ENCODE measurements at regions not wholly inside any gene's neighbourhood (a gene's known extent, or its start where the extent isn't known, plus 50 kb on each side); places are given as distances from the start of the nearest gene placed in this dataset.
A peak's percentile ranks its signal among the peaks of the same experiment; 100 is the strongest.
"Not testable (repeated sequence)": the region's sequence is repeated elsewhere in the genome, so short reads cannot be mapped to it uniquely, and the experiment has no call there.

GRCh38 chr1:148371551-148371994 is 111.5 kb downstream of the PPIAL4G start:
- intact Hi-C loops (cut with micrococcal nuclease; ENCODE audit: unreplicated experiment); H3K4me2 ChIP-seq (ENCODE audit: low read depth, low read length); H3K9me3 ChIP-seq (ENCODE audit: low read length); BruUV-seq (replicated peaks); H3K79me2 ChIP-seq (ENCODE audit: insufficient read depth, low read length); H3K27ac ChIP-seq (ENCODE audit: extremely low read length, insufficient read depth, low read length); H3K4me3 ChIP-seq (replicated peaks in 1 of 3; ENCODE audit: insufficient read depth in 1 of 3, low read depth in 2 of 3, low read length in 3 of 3); H4K20me1 ChIP-seq (ENCODE audit: insufficient read depth, low read length); POLR2A ChIA-PET; H2AFZ ChIP-seq (ENCODE audit: low read length); H3K27me3 ChIP-seq (ENCODE audit: control insufficient read depth in 1 of 2, insufficient read depth in 2 of 2, low read length in 2 of 2); H3K36me3 ChIP-seq (replicated peaks in 1 of 2; ENCODE audit: control insufficient read depth in 1 of 2, insufficient read depth in 2 of 2, low read length in 2 of 2); H3K9ac ChIP-seq (ENCODE audit: insufficient read depth, low read depth, low read length); in situ Hi-C loops (cut with HindIII; ENCODE audit: extremely low pct_ligation_motif_present, low pct_unique_long_range_greater_than_20kb): not testable (repeated sequence)
- 8% methylated on average over 4 of the region's 4 CpGs for WGBS (ENCODE audit: low lambda C conversion rate)
- H3K4me1 ChIP-seq (ENCODE audit: insufficient read depth, low read length), result peaks cover 24% of the 10 kb centered on the region
- DNase-seq (ENCODE audit: low spot score) (peak; percentile 57), ATAC-seq (peak; percentile 94), FAIRE-seq (peak; percentile 44)
- peak; percentile 94 for TF ChIP-seq STAG1 (CRISPR knock-in tag; IDR thresholded peaks at IDR 0.05)
- TF ChIP-seq FOSL2 (CRISPR knock-in tag; IDR thresholded peaks at IDR 0.05), result peak; percentile 25; the same call in 1 of the 2 replicates
- TF ChIP-seq ZSCAN9 (CRISPR knock-in tag; IDR thresholded peaks at IDR 0.05; ENCODE audit: borderline replicate concordance), result peak; percentile 20; the same call in 1 of the 2 replicates
- 0 out of 2 replicates have a peak, but pooled peaks have one; percentile 25 for TF ChIP-seq ELF3 (CRISPR knock-in tag; IDR thresholded peaks at IDR 0.05)
- 0 out of 2 replicates have a peak, but pooled peaks have one; percentile 15 for TF ChIP-seq TBX2 (CRISPR knock-in tag; IDR thresholded peaks at IDR 0.05; ENCODE audit: borderline replicate concordance)
- TF ChIP-seq, protein P1, sequence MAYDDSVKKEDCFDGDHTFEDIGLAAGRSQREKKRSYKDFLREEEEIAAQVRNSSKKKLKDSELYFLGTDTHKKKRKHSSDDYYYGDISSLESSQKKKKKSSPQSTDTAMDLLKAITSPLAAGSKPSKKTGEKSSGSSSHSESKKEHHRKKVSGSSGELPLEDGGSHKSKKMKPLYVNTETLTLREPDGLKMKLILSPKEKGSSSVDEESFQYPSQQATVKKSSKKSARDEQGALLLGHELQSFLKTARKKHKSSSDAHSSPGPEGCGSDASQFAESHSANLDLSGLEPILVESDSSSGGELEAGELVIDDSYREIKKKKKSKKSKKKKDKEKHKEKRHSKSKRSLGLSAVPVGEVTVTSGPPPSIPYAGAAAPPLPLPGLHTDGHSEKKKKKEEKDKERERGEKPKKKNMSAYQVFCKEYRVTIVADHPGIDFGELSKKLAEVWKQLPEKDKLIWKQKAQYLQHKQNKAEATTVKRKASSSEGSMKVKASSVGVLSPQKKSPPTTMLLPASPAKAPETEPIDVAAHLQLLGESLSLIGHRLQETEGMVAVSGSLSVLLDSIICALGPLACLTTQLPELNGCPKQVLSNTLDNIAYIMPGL (CRISPR knock-in tag; IDR thresholded peaks at IDR 0.05; ENCODE audit: borderline replicate concordance in 1 of 2, low read depth in 1 of 2), result peak; percentile 35 to 38; a peak in 1 of 4 replicates
- peak; percentile 89 for TF ChIP-seq SMC3 (IDR thresholded peaks at IDR 0.05; ENCODE audit: low read length)
- TF ChIP-seq, protein P2, sequence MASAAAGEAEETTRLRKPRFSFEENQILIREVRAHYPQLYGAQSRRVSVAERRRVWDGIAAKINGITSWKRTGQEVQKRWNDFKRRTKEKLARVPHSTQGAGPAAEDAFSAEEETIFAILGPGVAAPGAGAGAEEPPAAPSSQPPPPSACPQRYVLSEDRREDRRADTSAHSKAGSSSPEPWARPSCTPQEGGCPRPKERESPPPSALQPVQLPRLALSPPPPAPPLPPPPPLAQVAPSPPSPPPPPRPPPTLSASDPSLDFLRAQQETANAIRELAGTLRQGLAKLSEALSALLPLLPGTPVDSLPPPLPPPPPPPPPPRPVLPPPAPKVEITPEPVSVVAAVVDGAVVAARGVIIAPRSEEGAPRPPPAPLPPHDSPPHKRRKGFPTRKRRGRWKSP (CRISPR knock-in tag; IDR thresholded peaks at IDR 0.05), result peak; percentile 38; the same call in 1 of the 2 replicates
- TF ChIP-seq CTCF (CRISPR knock-in tag; IDR thresholded peaks at IDR 0.05), result peak; percentile 88
- peak; percentile 88 for TF ChIP-seq RAD21 (CRISPR knock-in tag; IDR thresholded peaks at IDR 0.05)
- TF ChIP-seq RFX5 (IDR thresholded peaks at IDR 0.05; ENCODE audit: low read depth, low read length), result 0 out of 2 replicates have a peak, but pooled peaks have one; percentile 24
- CTCF ChIA-PET (ENCODE audit: low intra/inter-chr PET ratio, low total read pairs), result interaction anchor here (1.1 kb wide), 1 partner anchor 161 kb away, joined by 3 read pairs; no protein-coding TSS in a partner anchor

- H3K9ac ChIP-seq (ENCODE audit: insufficient read depth, low read depth, low read length); CTCF ChIA-PET (ENCODE audit: low intra/inter-chr PET ratio, low total read pairs); H3K9me3 ChIP-seq (ENCODE audit: low read length); BruUV-seq (replicated peaks); H3K79me2 ChIP-seq (ENCODE audit: insufficient read depth, low read length); H3K4me3 ChIP-seq (replicated peaks in 1 of 3; ENCODE audit: insufficient read depth in 1 of 3, low read depth in 2 of 3, low read length in 3 of 3); FAIRE-seq; H2AFZ ChIP-seq (ENCODE audit: low read length); H3K4me2 ChIP-seq (ENCODE audit: low read depth, low read length); POLR2A ChIA-PET; in situ Hi-C loops (cut with HindIII; ENCODE audit: extremely low pct_ligation_motif_present, low pct_unique_long_range_greater_than_20kb); intact Hi-C loops (cut with micrococcal nuclease; ENCODE audit: unreplicated experiment); DNase-seq (ENCODE audit: low spot score); H4K20me1 ChIP-seq (ENCODE audit: insufficient read depth, low read length); ATAC-seq; H3K36me3 ChIP-seq (replicated peaks in 1 of 2; ENCODE audit: control insufficient read depth in 1 of 2, insufficient read depth in 2 of 2, low read length in 2 of 2); H3K27me3 ChIP-seq (ENCODE audit: control insufficient read depth in 1 of 2, insufficient read depth in 2 of 2, low read length in 2 of 2); H3K27ac ChIP-seq (ENCODE audit: extremely low read length, insufficient read depth, low read length): not testable (repeated sequence)
- peaks cover 24% of the 10 kb centered on the region for H3K4me1 ChIP-seq (ENCODE audit: insufficient read depth, low read length)
- 32% methylated on average over 5 of the region's 5 CpGs for WGBS (ENCODE audit: low lambda C conversion rate)
Measured at GRCh38 chr1:148370661-148371060, 112.4 kb downstream of the PPIAL4G start.
